HEK293 (cell line): ENCODE measurements at regions not wholly inside any gene's neighbourhood (a gene's known extent, or its start where the extent isn't known, plus 50 kb on each side); places are given as distances from the start of the nearest gene placed in this dataset.
"Not testable (repeated sequence)": the region's sequence is repeated elsewhere in the genome, so short reads cannot be mapped to it uniquely, and the experiment has no call there.

ENCODE experiments used
- CTCF ChIP-seq: fragments of 450-650 bp; formaldehyde crosslinking; IDR thresholded peaks from 2 replicates; pipeline ENCODE4 v1.5.1; 2016; ENCODE audit warnings: missing biosample characterization, missing genetic modification characterization
- KLF10 ChIP-seq: fragments of 450-650 bp; IDR thresholded peaks from 2 replicates; pipeline ENCODE4 v1.5.1; 2018; ENCODE audit warnings: missing biosample characterization, mild to moderate bottlenecking, missing genetic modification characterization
- ZNF138 ChIP-seq: fragments of 450-650 bp; formaldehyde crosslinking; IDR thresholded peaks from 2 replicates; pipeline ENCODE4 v1.5.1; 2016; ENCODE audit warnings: missing biosample characterization, missing genetic modification characterization, borderline replicate concordance

GRCh38 chr1:83154306-83154705 lies 844.6 kb downstream of the TTLL7 start:
- TF ChIP-seq CTCF (tag by site-specific recombination); KLF10; ZNF138 (tag by site-specific recombination): not testable (repeated sequence)
